ENCODE measurements at regions not wholly inside any gene's neighbourhood (a gene's known extent, or its start where the extent isn't known, plus 50 kb on each side); places are given as distances from the start of the nearest gene placed in this dataset.
"Not testable (repeated sequence)": the region's sequence is repeated elsewhere in the genome, so short reads cannot be mapped to it uniquely, and the experiment has no call there.

GRCh38 chr3:75311306-75311705, 352.8 kb upstream of the FRG2C start:
- TF ChIP-seq CTCF (IDR thresholded peaks at IDR 0.05; ENCODE audit: low read length); EZH2 (IDR thresholded peaks at IDR 0.05; ENCODE audit: borderline replicate concordance, low read length): not testable (repeated sequence)

Data from OCI-LY1 (cell line).